A673 (cell line): ENCODE measurements at regions not wholly inside any gene's neighbourhood (a gene's known extent, or its start where the extent isn't known, plus 50 kb on each side); places are given as distances from the start of the nearest gene placed in this dataset.

Experiments used
- EZH2 ChIP-seq: fragments of 200-600 bp; sonication (generic); IDR thresholded peaks from 2 replicates; pipeline ENCODE4 v1.6.1; 2017; ENCODE audit warnings: borderline replicate concordance, low read depth, mild to moderate bottlenecking, mixed read lengths, antibody characterized with exemption, low read length; ENCODE audit not compliant: poor library complexity, severe bottlenecking
- TF ChIP-seq, protein P1 (sequence below): fragments of 300-800, 200-600 bp; sonication (generic); conservative IDR thresholded peaks from 2 replicates; pipeline ENCODE4 v1.5.1; 2017; ENCODE audit warnings: low read depth, mild to moderate bottlenecking, antibody characterized with exemption, low read length, moderate library complexity, mixed read lengths

DNA sequence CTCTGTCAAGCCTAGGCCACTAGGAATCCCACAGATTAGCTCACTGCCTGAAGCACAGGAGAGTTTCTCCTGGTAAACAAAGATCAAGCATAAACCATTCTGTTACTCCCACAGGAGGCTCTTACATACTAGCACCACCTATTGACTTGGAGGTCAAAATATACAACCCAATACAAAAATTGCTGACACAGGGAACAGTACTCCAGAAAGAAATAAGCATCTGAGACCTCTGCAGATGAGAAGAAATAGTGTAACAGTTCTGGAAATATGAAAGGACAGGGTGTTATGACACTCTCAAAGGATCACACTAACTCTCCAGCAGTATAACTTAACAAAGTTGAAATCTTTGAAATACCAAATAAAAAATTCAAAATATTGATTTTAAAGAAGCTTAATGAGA is 269.6 kb upstream of the ARRDC3 start:
- TF ChIP-seq, protein P1, sequence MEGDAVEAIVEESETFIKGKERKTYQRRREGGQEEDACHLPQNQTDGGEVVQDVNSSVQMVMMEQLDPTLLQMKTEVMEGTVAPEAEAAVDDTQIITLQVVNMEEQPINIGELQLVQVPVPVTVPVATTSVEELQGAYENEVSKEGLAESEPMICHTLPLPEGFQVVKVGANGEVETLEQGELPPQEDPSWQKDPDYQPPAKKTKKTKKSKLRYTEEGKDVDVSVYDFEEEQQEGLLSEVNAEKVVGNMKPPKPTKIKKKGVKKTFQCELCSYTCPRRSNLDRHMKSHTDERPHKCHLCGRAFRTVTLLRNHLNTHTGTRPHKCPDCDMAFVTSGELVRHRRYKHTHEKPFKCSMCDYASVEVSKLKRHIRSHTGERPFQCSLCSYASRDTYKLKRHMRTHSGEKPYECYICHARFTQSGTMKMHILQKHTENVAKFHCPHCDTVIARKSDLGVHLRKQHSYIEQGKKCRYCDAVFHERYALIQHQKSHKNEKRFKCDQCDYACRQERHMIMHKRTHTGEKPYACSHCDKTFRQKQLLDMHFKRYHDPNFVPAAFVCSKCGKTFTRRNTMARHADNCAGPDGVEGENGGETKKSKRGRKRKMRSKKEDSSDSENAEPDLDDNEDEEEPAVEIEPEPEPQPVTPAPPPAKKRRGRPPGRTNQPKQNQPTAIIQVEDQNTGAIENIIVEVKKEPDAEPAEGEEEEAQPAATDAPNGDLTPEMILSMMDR: no peak
- TF ChIP-seq EZH2: no peak
